Right hindlimb (tissue), 1 donor: ENCODE measurements at regions not wholly inside any gene's neighbourhood (a gene's known extent, or its start where the extent isn't known, plus 50 kb on each side); places are given as distances from the start of the nearest gene placed in this dataset.
"Not testable (repeated sequence)": the region's sequence is repeated elsewhere in the genome, so short reads cannot be mapped to it uniquely, and the experiment has no call there.

ENCODE experiments used
- DNase-seq: peaks from one replicate; pipeline ENCODE4 v3.0.0-alpha.2; 2018

DNA sequence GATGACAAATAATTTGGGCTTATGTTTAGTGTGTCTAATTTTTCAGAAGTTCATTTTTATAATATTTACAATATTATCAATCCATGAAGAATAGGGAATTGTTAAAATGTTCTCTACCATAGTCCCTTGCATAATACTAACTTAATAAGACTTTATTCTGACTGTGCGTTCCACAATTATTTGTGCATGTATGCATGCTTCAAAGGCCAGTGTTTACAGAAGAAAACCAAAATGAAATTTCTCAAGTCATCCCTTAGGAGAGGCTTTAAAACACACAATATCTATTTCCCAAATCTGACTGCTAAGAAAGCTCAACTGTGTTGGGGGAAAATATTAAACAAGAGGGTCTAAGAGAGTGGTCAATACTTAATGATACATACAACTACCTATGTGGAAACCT lies 226.3 kb upstream of the ANKRD50 start:
- DNase-seq: no peak

DNA sequence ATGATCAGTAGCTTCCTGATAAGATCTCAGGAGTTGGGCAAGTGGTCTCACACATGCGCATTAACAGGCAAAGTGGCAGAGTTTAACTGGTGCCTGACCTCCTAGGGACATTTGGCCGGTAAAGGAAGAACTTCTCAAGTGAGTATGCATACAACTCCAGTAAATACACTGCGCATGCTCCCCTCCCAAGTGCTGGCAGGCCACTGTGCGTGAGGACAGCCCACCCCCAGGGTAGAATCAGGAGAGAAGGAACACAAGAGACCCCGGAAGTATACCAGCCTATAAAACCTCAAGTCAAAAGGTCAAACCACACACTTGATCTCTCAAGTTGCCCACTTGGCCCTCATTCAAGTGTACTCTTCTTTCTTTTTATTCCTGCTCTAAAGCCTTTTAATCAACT lies 225.5 kb upstream of the ANKRD50 start:
- no peak for DNase-seq

DNA sequence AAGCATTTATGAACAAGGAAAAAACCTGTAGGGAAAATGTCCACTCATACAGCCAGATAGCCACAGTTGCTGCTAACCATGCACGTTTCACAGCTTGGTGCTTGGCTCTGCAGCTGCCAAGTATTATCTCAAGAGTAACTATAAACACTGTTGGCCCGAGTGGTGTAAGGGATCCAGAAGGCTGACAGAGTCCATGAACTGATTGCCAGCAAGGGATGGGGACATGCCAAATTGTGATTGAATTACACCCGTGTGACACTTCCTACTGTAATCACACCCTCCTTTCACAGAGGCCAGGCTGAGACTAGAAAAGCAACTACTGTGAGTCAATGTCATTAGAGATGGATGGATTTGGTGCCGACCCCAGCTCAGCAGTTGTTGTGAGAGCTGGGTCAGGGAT lies 223.9 kb upstream of the ANKRD50 start:
- peak; percentile 85 for DNase-seq

DNA sequence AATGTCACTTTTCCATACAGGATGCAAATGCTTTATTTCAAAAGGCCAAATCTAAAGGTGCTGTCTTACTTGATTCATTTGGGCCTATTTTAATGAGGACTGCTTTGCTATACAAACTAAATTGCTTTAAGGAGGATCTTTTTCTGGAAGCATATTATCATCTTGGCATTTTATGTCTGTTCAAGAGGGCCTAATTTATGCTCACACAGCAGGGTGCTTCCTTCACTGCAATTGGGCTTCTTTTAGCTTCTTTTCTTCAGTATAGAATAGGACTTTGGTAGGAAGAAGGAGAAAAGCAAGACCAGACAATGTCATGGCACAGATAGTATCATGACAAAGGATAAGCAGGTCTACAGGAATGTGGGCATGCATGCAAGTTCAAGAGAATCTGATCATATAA lies 222.4 kb upstream of the ANKRD50 start:
- no peak for DNase-seq

DNA sequence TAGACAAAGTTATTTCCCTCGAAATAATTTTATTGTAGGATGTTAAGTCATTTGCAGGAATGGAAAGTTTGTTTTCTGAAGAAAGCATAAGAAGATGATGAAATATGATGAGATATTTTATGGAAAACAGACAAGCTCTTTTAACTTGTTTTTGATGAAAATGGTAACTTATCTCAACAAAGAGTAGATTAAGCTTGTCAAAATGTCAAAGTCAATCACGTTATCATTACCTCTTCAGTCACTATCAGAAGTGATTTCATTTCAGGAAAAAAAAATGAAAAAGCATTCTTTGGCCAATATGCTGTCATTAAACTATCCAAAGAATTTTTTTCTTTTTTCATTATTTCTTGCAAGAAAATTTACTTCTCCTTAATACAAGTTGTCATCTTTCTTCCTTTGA lies 221.0 kb upstream of the ANKRD50 start:
- DNase-seq: no peak

DNA sequence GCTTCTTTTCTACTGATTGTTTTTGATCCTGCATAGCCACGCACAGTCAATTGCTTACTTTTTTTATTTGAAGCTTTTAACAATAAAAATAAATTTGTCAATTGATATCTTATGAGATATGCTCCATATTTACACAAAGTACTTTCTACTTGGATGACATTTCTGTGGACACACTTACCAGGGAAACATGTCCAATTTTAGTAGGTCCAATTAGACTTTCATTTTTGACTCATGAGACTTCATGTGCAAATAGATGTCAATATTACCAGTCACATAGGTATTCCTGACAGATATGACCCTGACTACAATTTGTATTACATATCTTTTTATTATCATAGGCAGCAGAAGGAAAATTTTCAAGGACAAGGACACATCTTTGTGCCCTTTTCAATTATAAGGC lies 219.9 kb upstream of the ANKRD50 start:
- DNase-seq: no peak

DNA sequence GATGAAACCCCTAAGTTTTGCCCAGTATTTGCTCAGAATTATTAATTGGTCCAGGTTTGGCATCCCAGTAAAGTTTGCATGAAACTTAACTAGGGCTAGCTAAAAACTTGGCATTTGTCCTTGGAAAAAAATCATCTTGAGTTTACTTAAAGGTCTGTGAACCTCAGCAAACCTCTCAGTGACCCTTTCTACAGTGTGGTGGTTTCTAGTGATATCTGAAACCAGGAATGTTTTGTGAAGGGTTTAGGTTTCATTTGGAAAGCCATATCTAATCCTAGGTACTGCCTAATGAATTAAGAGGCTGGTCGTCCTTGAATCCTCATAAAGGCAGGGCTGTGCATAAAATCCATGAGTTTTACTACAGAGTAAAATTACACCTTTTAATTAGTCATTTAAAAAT lies 218.5 kb upstream of the ANKRD50 start:
- no peak for DNase-seq

DNA sequence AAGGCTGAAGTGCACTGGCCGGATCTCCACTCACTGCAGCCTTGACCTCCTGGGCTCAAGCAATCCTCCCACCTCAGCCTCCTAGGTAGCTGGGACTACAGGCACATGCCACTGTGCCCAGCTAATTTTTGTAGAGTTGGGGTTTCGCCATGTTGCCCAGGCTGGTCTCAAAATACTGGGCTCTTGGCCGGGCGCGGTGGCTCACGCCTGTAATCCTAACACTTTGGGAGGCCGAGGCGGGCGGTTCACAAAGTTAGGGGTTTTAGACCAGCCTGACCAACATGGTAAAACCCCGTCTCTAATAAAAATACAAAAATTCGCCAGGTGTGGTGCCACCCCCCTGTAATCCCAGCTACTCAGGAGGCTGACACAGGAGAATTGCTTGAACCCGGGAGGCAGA lies 210.2 kb upstream of the ANKRD50 start:
- DNase-seq: not testable (repeated sequence)

DNA sequence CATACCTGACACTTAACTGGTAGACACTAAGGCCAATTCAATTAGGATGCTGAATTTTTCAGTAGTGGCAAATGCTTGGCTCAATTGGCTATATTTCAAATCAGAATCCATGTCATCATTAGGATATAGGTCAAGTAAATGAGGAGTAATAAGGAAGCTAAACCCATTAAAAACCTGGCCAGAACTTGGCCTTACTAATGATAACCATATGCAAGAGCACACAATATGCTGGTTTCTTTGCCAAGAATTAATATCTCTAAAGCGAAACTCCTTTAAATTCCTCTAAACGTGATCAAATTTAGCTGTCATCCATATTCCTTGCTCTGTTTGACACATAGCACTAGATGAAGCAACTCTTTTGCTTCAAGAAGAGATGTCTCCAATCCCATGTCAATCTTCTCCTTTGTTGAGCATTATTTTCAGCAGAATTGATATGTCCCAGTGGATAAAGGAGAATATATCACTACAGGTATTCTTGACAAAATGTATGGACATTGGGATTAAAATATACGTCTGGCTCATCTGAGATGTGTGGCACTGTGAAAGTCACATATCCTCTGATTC lies 206.1 kb upstream of the ANKRD50 start:
- no peak for DNase-seq

DNA sequence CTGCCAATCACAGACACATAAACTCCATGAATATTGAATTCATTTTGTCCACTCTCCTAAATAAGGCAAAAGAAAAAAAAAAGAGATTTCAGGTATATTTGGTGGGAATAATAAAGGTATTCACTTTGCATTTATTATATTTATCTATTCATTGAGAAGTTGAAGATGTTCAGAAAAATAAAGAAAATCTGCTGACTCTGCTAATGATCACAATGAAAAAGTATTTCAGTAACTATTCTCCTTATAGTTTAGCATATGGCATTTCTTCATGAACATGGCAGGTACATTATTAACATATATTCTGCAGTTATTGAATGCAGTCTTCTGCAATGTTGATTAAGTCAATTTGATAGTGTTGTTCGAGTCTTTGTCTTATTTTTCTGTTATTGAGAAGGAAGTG lies 202.5 kb upstream of the ANKRD50 start:
- DNase-seq: no peak

DNA sequence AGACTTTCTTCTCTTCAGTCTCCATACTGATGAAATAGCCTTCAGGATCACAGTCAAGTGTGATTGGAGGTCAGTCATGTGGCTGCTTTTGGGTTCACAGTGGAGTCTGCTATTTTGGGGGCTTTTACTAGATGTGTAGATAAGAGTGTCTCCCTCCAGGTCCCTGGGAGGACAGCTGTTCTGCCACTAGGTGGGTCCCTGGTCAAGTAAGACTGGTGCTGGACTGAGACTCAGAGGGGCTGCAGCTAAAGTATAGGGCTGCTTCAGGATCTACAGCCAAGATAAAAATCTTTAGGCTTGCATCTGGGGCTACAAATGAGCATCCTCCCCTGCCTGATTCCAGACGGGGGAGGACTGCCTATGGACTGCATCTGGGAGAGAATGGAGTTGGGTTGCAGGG lies 200.7 kb upstream of the ANKRD50 start:
- DNase-seq: no peak

DNA sequence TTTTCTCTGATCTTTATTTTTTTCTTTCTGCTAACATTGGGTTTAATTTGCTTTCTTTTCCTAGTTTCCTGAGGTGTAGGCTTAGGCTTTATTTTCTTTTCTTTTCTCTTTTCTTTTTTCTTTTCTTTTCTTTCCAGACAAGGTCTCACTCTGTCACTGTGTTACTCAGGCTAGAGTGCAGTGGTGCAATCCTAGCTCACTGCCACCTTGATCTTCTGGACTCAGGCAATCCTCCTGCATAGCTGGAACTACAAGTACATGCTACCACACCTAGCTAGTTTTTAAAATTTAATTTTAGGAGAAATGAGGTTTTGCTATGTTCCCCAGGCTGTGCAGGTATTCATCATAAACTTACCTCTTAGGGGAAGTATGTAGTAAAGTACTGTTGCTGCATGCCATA lies 197.8 kb upstream of the ANKRD50 start:
- DNase-seq: no peak

DNA sequence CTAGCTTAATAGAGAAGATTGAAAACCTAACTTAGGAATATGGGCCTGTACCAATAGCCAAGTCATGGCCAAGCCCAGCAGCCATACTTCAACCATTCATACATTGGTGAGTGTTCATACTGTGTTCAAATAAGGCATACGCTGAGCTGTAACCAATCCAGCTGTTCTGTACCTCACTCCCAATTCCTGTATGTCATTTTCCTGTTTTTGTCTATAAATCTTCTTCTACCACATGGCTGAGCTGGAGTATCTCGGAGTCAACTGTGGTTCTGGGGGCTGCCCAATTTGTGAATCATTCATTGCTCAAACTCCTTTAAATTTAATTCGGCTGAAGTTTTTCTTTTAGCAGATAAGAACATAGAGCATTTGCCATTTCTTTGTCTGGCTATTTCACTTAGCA lies 195.3 kb upstream of the ANKRD50 start:
- no peak for DNase-seq

DNA sequence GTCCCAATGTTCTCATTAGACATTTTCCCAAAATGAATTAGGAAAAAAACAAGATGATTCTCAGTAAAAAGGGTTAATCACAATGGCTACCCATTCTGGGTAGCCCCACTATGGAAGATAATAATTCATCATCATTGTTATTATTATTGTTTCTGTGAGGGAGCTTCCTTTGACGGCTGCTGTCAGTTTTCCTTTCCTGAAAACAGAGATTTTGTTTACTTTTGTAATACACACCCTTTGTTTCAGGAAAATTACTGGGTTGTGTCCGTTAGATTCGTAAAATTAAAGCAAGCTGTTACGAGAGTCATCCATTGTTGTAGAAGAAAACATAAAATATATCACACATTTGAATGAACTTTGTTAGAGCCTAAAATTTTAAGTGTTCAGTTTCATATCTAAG lies 192.9 kb upstream of the ANKRD50 start:
- DNase-seq: no peak

DNA sequence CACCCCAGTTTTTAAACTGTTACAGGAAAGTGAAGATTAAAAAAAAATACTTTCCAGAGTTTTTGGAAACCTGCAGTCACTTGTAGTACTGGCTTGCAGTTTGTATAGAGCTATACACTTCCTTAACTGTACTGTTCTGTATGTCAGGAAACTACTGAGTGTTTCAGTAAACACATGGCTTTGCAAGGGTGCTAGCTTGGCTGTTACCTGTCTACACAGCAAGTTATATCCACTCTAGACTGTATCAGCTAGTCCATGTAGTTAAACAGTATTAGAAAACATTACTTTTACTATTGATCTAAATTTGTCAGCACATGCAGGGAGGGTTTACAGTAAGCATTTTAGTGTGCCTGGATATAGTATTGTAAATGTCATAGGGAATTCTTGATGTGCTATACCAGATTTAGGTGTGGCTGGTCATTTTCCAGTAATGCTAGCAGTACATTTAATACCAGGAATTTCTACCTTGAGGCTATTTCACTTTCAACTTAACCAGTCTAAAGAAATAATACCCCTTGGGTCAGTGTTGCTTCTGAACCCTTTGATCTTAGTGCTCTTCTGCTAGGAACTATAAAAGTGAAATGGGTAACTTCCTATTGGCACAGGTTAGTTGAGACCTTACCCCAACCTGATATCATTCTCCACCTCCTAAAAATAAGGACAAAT lies 192.3 kb upstream of the ANKRD50 start:
- DNase-seq: no peak

DNA sequence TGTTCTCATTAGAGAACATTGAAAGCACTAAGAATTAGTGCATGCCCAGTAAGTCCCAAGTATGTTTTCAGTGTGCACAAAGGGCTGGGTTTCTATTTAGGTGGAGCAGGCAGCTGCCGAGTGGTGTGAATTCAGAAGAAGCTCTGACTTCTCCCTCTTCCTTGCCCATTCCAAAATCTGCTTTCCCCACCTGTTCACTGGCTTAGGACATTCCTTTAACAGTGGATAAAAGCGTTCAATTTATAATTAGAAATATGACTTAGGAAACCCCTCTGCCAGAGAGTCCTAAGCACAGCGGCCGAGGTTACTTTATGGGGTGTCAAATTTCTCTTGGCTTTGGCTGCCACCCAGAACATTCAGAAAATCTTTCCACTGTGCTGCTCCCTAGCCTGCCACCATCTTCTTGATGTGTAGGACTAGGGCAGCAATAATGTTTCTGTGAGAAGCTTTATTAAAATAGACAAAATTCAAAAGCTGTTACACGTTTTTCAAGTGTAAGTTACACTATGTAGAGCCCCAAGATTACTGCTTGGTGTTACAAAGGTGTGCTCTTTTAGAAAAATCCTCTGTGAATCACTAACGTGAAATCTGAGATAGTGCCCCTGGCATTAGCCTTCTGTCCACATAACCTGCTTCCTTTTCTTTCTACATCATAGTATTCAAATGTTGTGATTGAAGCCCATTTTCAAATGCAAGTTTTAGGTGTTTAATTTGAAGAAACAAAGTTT lies 191.6 kb upstream of the ANKRD50 start:
- peak; percentile 86 for DNase-seq

DNA sequence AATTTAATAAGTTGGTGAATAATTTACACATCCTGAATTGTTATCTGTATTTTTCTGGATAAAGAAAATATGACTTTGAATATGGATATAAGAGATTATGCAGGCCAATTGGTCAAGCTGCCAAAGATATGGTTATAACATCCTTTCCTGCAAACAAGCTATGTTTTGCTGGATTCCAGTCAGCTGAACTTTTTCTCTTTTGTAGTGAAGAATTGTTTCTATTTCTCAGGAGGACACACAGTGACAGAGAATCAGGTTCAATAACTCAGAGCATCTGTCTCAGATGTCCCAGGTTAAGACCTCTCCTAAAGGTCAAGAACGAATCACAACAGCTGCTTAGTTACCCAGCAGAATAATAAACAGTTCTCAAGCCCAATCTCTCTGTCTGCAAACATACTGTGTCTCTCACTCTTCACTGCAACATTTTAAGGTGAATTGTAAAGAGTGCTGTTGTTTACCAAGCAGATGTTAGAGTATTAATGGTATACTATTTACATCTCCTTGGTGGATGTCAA lies 189.5 kb upstream of the ANKRD50 start:
- DNase-seq: no peak

DNA sequence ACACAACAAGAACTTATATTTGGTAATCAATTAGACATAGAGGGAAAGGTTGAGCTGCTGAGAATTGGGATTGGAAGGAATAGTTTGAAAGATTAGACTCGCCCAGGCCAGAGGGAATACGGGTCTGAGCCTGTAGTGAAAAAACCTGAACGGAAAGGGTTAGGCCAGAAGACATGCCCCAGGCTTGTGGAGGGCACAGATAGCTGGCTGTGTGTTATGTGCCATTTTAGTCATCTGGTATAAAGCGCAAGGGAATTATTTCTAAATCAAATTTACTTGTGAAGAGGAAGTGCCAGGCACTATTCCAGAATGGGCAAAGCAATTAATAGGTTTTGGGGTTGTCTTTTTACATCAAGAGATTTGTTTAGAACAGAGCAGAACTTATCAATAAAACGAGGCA lies 187.5 kb upstream of the ANKRD50 start:
- no peak for DNase-seq

DNA sequence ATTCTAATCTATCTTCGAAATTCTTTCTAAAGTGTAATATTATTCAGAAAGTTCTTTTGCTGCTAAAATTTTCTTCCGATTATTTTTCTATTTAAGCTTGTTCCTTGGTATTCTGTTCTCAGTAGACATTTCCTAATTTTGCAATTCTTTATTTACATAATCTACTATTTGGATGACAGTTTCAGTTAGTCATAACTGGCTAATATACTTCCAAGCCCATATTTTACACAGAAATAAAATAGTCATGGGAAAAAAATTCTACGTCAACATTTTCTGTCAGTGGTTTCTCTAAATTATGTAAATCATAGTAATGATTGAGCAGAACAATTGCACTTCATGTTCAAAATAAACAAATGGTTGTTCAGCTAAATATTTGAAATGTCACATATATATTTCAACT lies 178.0 kb upstream of the ANKRD50 start:
- no peak for DNase-seq

DNA sequence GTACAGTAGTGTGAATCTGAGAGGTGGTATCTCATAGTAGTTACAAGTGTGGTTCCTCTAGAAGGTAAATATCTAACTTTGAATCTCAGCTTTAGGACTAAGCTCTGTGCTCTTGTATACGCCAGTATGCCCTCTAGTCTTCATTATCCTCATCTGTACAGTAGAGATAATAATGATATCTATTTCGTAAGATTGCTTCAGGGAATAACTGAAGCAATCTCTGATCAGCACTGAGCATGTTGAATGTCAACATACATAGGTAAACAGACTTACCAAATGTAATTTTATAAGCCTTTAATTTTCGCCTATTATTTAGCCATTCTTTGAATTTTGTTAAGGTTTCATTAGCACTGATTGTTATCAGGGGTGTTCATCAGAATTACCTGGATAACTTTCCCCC lies 175.2 kb upstream of the ANKRD50 start:
- no peak for DNase-seq

DNA sequence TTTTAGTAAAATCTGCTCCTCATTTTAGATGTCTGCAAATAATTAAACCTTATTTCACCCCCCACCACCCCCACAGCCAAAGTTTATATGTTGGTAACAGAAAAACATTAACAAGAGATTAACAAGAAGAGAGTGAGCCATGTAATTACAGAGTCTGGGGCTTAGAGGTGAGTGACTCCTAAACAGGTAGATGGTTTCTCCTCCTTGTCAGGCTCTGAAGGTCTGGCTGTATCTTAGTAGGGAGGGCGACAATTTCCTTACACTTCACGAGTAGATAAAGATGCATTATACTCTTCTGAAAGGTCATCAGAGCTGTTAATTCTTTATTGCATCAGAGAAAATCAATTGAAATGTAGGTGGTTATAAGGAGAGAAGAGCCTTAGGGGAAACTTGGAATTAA lies 171.8 kb upstream of the ANKRD50 start:
- DNase-seq: no peak

DNA sequence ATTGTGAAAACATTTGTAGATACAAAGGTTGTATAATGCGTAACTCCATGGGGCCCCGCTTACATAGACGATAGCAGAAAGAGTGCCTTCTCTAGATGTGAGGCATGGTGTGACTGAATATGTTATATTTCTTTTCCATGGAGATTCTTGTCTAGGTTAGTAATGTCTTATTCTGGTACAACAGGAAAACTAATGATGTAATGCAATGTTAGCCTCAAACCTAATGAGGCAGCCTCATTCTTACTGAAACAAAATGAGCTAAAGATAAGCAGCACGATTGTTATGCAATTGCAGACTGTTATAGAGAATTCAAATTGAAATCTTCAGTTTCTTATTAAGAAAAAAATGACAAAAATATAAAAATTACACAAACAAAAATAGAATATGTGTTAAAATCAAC lies 171.1 kb upstream of the ANKRD50 start:
- no peak for DNase-seq

DNA sequence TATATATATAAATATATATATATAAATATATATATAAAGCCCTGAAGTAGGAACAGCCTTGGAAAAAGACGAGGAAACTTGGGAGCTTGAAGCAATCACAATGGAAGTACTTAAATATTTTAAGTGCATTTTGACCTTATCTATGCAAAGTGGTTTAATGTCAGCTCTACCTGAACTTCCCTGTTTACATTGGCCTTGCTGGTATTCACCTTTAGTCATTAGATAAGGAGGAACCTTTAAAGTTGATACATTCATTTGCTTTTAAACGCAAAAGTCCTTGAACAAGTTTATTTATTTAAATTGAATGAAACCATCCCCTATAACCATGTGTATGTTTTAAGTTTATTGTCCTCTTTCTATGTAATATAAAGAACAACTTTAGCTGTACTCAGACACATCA lies 166.7 kb upstream of the ANKRD50 start:
- DNase-seq: no peak

DNA sequence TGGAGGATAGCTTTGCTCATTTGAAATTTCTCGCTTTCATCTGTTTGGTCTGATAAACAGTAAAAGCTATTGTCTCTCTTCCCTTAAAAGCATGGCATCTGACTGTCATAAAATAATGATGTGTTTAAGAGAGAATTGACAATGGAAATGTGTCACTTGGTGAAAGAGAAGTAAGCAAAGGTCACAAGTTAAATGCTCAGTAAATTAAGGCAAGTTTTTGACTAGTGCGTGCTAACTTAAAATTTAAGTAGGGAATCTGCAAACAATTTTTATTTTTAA lies 161.6 kb upstream of the ANKRD50 start:
- no peak for DNase-seq
